Dermis microvascular lymphatic vessel endothelial cell (primary cell): ENCODE measurements at regions not wholly inside any gene's neighbourhood (a gene's known extent, or its start where the extent isn't known, plus 50 kb on each side); places are given as distances from the start of the nearest gene placed in this dataset.
"Not testable (repeated sequence)": the region's sequence is repeated elsewhere in the genome, so short reads cannot be mapped to it uniquely, and the experiment has no call there.

Source experiments
- DNase-seq, 2 donors: peaks; one replicate each; pipeline versions ENCODE4 v3.0.0 to v3.0.0-alpha.2; 2010; ENCODE audit warnings: low read depth in 2 of 2

- no peak for DNase-seq
Observed at GRCh38 chr1:185541871-185542301, 192.3 kb upstream of the HMCN1 start.

GRCh38 chr1:185540295-185540694, 193.9 kb upstream of the HMCN1 start:
- DNase-seq = no peak

- no peak for DNase-seq
Observed at GRCh38 chr1:185539277-185539943, 194.8 kb upstream of the HMCN1 start.

- DNase-seq = not testable (repeated sequence)
Observed at GRCh38 chr1:185538309-185538898, 195.8 kb upstream of the HMCN1 start.

GRCh38 chr1:185537596-185537995, 196.6 kb upstream of the HMCN1 start:
- no peak for DNase-seq

- DNase-seq = no peak
Observed at GRCh38 chr1:185536165-185536920, 197.8 kb upstream of the HMCN1 start.

- DNase-seq = no peak
Observed at GRCh38 chr1:185535621-185536020, 198.6 kb upstream of the HMCN1 start.

GRCh38 chr1:185534801-185535200, 199.4 kb upstream of the HMCN1 start:
- DNase-seq = peak; percentile 32 to 50

- no peak for DNase-seq
Observed at GRCh38 chr1:185533596-185533995, 200.6 kb upstream of the HMCN1 start.

GRCh38 chr1:185532856-185533255, 201.3 kb upstream of the HMCN1 start:
- no peak for DNase-seq

GRCh38 chr1:185531838-185532237, 202.4 kb upstream of the HMCN1 start:
- no peak for DNase-seq

GRCh38 chr1:185530215-185530614, 204.0 kb upstream of the HMCN1 start:
- DNase-seq = no peak

- no peak for DNase-seq
Observed at GRCh38 chr1:185529673-185530072, 204.5 kb upstream of the HMCN1 start.

GRCh38 chr1:185528084-185528676, 206.0 kb upstream of the HMCN1 start:
- no peak for DNase-seq

GRCh38 chr1:185526344-185527307, 207.6 kb upstream of the HMCN1 start:
- DNase-seq = no peak

GRCh38 chr1:185520188-185520920, 203.3 kb upstream of the IVNS1ABP start:
- peak in 1 of 2 donors; percentile 22 for DNase-seq

- DNase-seq = no peak
Observed at GRCh38 chr1:185517808-185518419, 200.9 kb upstream of the IVNS1ABP start.

- not testable (repeated sequence) for DNase-seq
Observed at GRCh38 chr1:185517301-185517700, 200.3 kb upstream of the IVNS1ABP start.

GRCh38 chr1:185515696-185516095, 198.7 kb upstream of the IVNS1ABP start:
- no peak for DNase-seq

GRCh38 chr1:185514311-185514710, 197.3 kb upstream of the IVNS1ABP start:
- DNase-seq = no peak
